ENCODE measurements at regions not wholly inside any gene's neighbourhood (a gene's known extent, or its start where the extent isn't known, plus 50 kb on each side); places are given as distances from the start of the nearest gene placed in this dataset.

DNA sequence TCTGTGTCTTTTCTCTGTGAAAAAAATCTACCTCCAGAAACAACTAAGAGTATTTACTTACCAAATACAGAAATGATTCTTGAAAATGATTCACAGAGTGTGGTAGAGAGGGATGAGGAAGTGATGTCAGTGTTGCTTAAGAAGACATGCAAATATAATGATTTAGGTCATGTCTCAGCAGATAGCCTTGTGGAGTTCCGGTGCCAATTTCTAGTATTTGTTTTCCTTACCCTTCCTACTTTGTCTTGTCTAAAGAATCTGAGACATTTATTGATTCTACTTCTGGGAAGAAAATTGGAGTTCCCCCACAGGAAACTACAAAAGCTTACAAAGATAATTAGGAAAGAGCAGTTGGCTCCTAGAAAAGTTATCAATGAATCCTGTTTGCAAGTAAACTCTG lies 68.8 kb downstream of the GJA1 start:
- ChIA-PET CTCF (interaction anchor here (0.6 to 1.5 kb wide), 2 partner anchors 13 to 17 kb away, joined by 3 read pairs; no protein-coding TSS in a partner anchor), POLR2A (no interaction called here), SMC1A (ENCODE audit: uncharacterized antibody, unreplicated experiment) (no interaction called here), RAD21 (ENCODE audit: unreplicated experiment) (no interaction called here)
- TF ChIP-seq PML (IDR thresholded peaks at IDR 0.05; ENCODE audit: low read length) (no peak), ZBED1 (IDR thresholded peaks at IDR 0.05; ENCODE audit: borderline replicate concordance) (no peak), ZNF274 (IDR thresholded peaks at IDR 0.05; ENCODE audit: insufficient read depth, insufficient read length) (no peak), SMAD1 (IDR thresholded peaks at IDR 0.05; ENCODE audit: low read depth, partially characterized antibody) (no peak), BMI1 (IDR thresholded peaks at IDR 0.05; ENCODE audit: borderline replicate concordance) (no peak), EGR1 (IDR thresholded peaks at IDR 0.05; ENCODE audit: borderline replicate concordance in 1 of 2, low read depth in 2 of 2, low read length in 2 of 2) (no peak), SUPT20H (IDR thresholded peaks at IDR 0.05; ENCODE audit: borderline replicate concordance, control insufficient read depth, low read depth, low read length) (no peak), FOXK2 (IDR thresholded peaks at IDR 0.05) (no peak), RUNX3 (IDR thresholded peaks at IDR 0.05; ENCODE audit: low read length) (no peak), KDM1A (IDR thresholded peaks at IDR 0.05; ENCODE audit: borderline replicate concordance) (no peak), ZNF24 (IDR thresholded peaks at IDR 0.05) (no peak), POLR2AphosphoS5 (IDR thresholded peaks at IDR 0.05; ENCODE audit: low read length) (no peak), TAF1 (IDR thresholded peaks at IDR 0.05; ENCODE audit: borderline replicate concordance, low read depth, low read length) (no peak)
- TF ChIP-seq, protein P1, sequence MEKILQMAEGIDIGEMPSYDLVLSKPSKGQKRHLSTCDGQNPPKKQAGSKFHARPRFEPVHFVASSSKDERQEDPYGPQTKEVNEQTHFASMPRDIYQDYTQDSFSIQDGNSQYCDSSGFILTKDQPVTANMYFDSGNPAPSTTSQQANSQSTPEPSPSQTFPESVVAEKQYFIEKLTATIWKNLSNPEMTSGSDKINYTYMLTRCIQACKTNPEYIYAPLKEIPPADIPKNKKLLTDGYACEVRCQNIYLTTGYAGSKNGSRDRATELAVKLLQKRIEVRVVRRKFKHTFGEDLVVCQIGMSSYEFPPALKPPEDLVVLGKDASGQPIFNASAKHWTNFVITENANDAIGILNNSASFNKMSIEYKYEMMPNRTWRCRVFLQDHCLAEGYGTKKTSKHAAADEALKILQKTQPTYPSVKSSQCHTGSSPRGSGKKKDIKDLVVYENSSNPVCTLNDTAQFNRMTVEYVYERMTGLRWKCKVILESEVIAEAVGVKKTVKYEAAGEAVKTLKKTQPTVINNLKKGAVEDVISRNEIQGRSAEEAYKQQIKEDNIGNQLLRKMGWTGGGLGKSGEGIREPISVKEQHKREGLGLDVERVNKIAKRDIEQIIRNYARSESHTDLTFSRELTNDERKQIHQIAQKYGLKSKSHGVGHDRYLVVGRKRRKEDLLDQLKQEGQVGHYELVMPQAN (conservative IDR thresholded peaks at IDR 0.05), result no peak
- TF ChIP-seq, protein P2, sequence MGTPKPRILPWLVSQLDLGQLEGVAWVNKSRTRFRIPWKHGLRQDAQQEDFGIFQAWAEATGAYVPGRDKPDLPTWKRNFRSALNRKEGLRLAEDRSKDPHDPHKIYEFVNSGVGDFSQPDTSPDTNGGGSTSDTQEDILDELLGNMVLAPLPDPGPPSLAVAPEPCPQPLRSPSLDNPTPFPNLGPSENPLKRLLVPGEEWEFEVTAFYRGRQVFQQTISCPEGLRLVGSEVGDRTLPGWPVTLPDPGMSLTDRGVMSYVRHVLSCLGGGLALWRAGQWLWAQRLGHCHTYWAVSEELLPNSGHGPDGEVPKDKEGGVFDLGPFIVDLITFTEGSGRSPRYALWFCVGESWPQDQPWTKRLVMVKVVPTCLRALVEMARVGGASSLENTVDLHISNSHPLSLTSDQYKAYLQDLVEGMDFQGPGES (IDR thresholded peaks at IDR 0.05), result no peak
- DNase-seq (ENCODE audit: low read depth, low spot score), result no peak
- no peaks in the 10 kb centered on the region for H3K27me3 ChIP-seq (replicated peaks in 1 of 2; ENCODE audit: control insufficient read depth in 2 of 2, insufficient read depth in 2 of 2, low read length in 1 of 2)
- no peaks in the 10 kb centered on the region for H4K20me1 ChIP-seq (ENCODE audit: control insufficient read depth, insufficient read depth)
- no TSS peak for BruUV-seq (replicated peaks)
- H3K4me3 ChIP-seq, result no peak overlapping the region
- FAIRE-seq, result no peak
- no peak overlapping the region for H3K9ac ChIP-seq (ENCODE audit: control insufficient read depth, insufficient read depth, low read length)
- intact Hi-C loops (cut with micrococcal nuclease; ENCODE audit: unreplicated experiment) (no loop called here), in situ Hi-C loops (cut with MboI) (no loop called here)
- H3K9me3 ChIP-seq (replicated peaks; ENCODE audit: control insufficient read depth, insufficient read depth, low read length), result no peaks in the 10 kb centered on the region
- no peak overlapping the region for H3K4me2 ChIP-seq (ENCODE audit: control insufficient read depth, insufficient read depth)
- WGBS (ENCODE audit: insufficient coverage, insufficient replicate concordance, low lambda C conversion rate, missing lambda C conversion rate), result 38% methylated on average over 1 of the region's 1 CpG
- ATAC-seq, result peak; percentile 66
- H3K4me1 ChIP-seq (ENCODE audit: control insufficient read depth, insufficient read depth, low read length), result no peaks in the 10 kb centered on the region
- H3K27ac ChIP-seq (ENCODE audit: control insufficient read depth, insufficient read depth), result no peak overlapping the region
- H3K79me2 ChIP-seq (ENCODE audit: control insufficient read depth, insufficient read depth, low read length), result no peaks in the 10 kb centered on the region
- H2AFZ ChIP-seq (ENCODE audit: control insufficient read depth, low read depth, low read length), result no peak overlapping the region
- no peaks in the 10 kb centered on the region for H3K36me3 ChIP-seq (ENCODE audit: control insufficient read depth in 2 of 2, insufficient read depth in 2 of 2, low read length in 1 of 2)

Data from GM12878 (cell line).